ENCODE measurements at regions not wholly inside any gene's neighbourhood (a gene's known extent, or its start where the extent isn't known, plus 50 kb on each side); places are given as distances from the start of the nearest gene placed in this dataset.

DNA sequence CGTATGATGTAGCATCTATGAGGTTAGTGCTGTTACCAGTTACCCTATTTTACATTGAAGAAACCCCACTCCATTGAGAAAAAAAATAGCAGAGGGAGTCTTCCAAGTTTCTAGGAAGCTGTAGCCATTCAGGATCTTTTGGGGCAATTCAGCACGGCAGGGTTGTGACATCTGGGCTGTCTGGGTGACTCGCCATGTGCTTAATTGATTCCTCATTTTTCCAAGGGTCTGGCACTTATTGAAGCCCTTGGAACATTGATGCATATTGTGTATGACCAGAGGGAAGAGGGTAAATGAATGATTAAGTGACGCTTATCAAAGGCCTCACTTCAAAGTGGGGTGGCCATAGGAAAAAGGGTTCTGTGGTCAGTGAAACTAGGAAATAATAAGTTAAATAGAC, 248.7 kb downstream of the ARHGAP12 start:
- TF ChIP-seq, protein P1, sequence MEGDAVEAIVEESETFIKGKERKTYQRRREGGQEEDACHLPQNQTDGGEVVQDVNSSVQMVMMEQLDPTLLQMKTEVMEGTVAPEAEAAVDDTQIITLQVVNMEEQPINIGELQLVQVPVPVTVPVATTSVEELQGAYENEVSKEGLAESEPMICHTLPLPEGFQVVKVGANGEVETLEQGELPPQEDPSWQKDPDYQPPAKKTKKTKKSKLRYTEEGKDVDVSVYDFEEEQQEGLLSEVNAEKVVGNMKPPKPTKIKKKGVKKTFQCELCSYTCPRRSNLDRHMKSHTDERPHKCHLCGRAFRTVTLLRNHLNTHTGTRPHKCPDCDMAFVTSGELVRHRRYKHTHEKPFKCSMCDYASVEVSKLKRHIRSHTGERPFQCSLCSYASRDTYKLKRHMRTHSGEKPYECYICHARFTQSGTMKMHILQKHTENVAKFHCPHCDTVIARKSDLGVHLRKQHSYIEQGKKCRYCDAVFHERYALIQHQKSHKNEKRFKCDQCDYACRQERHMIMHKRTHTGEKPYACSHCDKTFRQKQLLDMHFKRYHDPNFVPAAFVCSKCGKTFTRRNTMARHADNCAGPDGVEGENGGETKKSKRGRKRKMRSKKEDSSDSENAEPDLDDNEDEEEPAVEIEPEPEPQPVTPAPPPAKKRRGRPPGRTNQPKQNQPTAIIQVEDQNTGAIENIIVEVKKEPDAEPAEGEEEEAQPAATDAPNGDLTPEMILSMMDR (IDR thresholded peaks at IDR 0.05) = no peak
- TF ChIP-seq POLR2A (IDR thresholded peaks at IDR 0.05) = no peak

Data from body of pancreas (tissue), 4 donors.